Limb (tissue), 2 donors: ENCODE measurements at regions not wholly inside any gene's neighbourhood (a gene's known extent, or its start where the extent isn't known, plus 50 kb on each side); places are given as distances from the start of the nearest gene placed in this dataset.

ENCODE experiments used
- DNase-seq, 2 donors: peaks; one replicate each; pipeline ENCODE4 v3.0.0-alpha.2; 2016; ENCODE audit errors: extremely low spot score in 2 of 2

DNA sequence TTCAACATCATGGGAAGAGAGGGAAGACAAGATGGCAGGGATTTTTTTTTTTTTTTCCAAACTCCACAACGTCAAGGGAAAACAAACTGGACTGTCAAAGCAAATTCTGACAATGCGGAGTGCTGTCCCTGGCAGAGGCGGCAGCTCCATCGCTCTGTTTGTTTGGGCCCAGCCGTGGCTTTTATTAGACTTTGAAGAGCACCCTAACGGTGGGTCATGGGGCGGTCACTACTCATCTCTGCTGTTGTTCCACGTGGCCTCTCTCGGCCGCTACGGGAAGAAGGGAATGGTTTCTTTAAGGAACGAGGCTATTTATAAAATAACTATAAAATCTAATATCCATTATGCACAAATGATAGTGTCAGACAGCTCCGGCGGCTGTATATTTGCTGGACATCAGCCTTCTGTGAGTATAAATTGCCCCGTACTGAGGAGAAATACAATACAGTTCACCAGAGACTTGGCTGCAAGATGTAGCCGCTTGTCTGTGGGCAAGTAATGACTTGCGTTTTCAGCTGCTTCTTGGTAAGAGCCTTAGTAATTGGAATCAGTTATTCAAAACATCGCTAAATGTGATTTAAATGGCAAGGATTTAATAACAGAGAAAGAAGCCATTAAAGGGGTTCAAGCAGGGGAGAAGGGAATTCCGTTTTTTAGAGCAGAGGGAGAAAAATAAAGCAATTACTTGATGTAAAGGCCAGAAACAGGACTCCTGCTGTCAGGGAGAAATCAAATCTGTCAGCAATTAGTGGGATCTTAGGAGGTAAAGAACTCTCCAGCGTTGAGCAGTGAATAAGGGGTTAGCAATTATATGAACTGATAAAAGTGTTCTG lies 61.7 kb upstream of the RAB11FIP2 start:
- DNase-seq, result peak in 1 of 2 donors; percentile 18

DNA sequence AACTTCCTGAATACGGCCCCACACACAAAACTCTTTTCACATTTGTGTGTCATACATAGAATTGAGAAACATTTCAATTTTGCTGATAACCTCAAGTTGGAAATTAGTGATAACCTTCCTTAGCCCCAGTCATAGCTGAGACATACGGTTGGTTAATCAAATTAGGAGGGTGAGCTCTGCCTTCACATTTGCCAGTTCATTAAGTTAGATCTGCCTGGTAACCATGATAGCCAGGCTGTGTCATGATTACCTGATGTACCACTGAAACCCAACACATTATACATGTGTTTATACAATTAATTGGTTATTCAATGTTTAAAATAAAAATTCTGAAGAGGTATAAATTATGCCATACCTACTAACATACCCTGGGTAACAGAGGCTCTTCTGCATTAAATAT lies 60.8 kb upstream of the RAB11FIP2 start:
- DNase-seq, result no peak

DNA sequence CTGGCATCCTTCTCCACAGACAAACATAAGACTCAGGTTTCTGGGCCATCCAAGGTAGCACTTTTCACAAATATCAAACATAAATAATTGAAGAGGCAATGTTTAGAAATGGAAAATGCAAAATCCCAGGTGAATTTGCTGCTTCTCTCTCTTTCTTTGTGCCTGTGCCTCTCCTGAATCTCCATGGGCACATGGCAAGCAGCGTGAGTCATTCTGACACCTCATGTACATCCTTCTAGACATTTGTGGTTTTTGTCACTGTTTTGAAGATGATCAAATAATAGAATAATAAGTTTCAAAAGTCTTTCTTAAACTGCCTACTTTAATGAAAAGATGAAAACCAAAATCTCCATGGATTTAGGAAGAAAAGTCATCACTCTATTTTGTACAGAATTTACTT lies 60.3 kb upstream of the RAB11FIP2 start:
- no peak for DNase-seq

DNA sequence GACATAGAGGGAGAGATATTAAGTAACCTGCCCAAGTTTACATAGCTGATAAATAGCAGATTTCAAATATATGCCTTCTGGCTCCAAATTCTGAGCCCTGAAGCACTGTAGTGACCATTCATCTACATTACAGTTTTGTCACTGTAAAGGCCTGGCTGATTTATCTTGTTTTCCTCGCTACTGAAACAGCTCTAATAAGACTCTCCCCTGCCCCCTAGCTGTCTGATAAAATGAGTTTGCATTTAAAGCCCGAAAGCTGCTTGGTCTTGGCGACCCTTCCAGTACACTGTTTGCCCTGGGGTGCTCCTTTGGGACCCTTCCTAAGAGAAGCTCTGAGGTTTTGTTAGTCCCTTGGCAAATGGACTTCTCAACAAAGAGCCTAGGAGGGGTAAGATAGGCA lies 59.7 kb upstream of the RAB11FIP2 start:
- no peak for DNase-seq

DNA sequence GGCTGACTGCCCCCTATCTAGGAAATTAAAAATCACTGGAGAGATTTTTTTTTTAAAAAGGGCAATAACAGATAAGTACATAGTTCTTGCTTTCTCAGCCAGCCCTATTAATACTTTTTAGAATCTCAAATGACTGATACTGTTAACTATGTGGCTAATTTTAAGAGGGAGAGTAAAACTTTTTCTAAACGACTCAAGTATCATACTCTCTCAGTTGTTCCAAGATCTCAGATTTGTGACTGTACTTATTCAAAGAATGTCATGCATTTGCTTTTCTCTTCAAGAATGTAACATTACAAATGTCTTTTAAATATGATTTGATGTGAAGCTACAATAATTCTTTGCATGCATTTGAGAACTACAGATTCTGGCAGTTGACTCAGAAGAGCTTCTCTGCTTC lies 55.4 kb upstream of the RAB11FIP2 start:
- peak in 1 of 2 donors; percentile 21 for DNase-seq

DNA sequence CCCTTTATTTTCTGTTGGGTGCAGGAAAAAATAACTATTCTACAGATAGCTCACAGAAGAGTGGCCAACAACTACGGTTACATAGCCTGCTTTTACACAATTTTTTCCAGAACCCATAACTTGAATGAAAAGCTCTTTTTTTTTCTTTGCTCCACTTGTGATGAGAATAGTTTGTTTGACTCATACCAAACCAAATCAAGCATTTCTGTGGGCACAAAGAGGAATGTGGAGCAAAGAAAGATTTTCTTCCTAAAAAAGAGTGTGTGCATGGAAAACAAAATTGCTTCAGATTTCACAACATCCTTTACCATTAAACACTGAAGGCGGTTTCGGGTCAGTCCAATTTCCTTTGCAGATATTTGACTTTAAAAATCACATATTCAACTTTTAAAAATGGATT lies 54.8 kb upstream of the RAB11FIP2 start:
- DNase-seq, result no peak
